Astrocyte (in vitro differentiated cells and primary cell): ENCODE measurements at regions not wholly inside any gene's neighbourhood (a gene's known extent, or its start where the extent isn't known, plus 50 kb on each side); places are given as distances from the start of the nearest gene placed in this dataset.

Experiments
- DNase-seq: peaks from one replicate; pipeline ENCODE4 v3.0.0-alpha.2; 2010; ENCODE audit warnings: low read depth
- FAIRE-seq: peaks from 2 replicates; lab custom pipeline; 2011; peaks lifted over from hg19 to GRCh38; lab: Jason Lieb, UNC
- H2AFZ ChIP-seq: 2 replicates; pipeline ENCODE4 v1.6.0; 2012; ENCODE audit warnings: low read depth, low read length, inconsistent platforms
- H3K27ac ChIP-seq: 2 replicates; pipeline ENCODE4 v1.5.1; 2011; ENCODE audit warnings: low read depth, low read length, inconsistent platforms
- H3K27me3 ChIP-seq: 2 replicates; pipeline ENCODE4 v1.6.0; 2011; ENCODE audit warnings: low read length, inconsistent platforms; ENCODE audit not compliant: insufficient read depth
- H3K36me3 ChIP-seq: 2 replicates; pipeline ENCODE4 v1.5.1; 2011; ENCODE audit warnings: low read length, inconsistent platforms; ENCODE audit not compliant: insufficient read depth
- H3K4me1 ChIP-seq: 2 replicates; pipeline ENCODE4 v1.5.1; 2011; ENCODE audit warnings: low read length, inconsistent platforms; ENCODE audit not compliant: insufficient read depth
- H3K4me2 ChIP-seq: 2 replicates; pipeline ENCODE4 v1.6.0; 2012; ENCODE audit warnings: low read length, inconsistent platforms
- H3K4me3 ChIP-seq: 2 replicates; pipeline ENCODE4 v1.5.1; 2011; ENCODE audit warnings: low read depth, mild to moderate bottlenecking, low read length, inconsistent platforms; ENCODE audit not compliant: insufficient read depth
- H3K79me2 ChIP-seq: 2 replicates; pipeline ENCODE4 v1.6.0; 2012; ENCODE audit warnings: mild to moderate bottlenecking, low read length, inconsistent platforms; ENCODE audit not compliant: insufficient read depth
- H3K9ac ChIP-seq: 2 replicates; pipeline ENCODE4 v1.6.0; 2012; ENCODE audit warnings: mild to moderate bottlenecking, low read length, inconsistent platforms
- H3K9me3 ChIP-seq: 2 replicates; pipeline ENCODE4 v1.5.1; 2012; ENCODE audit warnings: low read depth, mild to moderate bottlenecking, low read length, inconsistent platforms; ENCODE audit not compliant: insufficient read depth
- H4K20me1 ChIP-seq: 2 replicates; pipeline ENCODE4 v1.6.0; 2012; ENCODE audit warnings: low read length, inconsistent platforms; ENCODE audit not compliant: insufficient read depth
- H3K27ac Mint-ChIP-seq: one replicate; pipeline ENCODE4 v1.8.0; 2021; ENCODE audit warnings: mild to moderate bottlenecking, mixed read lengths; ENCODE audit not compliant: unreplicated experiment
- H3K27me3 Mint-ChIP-seq: one replicate; pipeline ENCODE4 v1.8.0; 2021; ENCODE audit warnings: low read depth, mixed read lengths; ENCODE audit not compliant: unreplicated experiment
- H3K36me3 Mint-ChIP-seq: one replicate; pipeline ENCODE4 v1.8.0; 2021; ENCODE audit warnings: low read depth, mixed read lengths; ENCODE audit not compliant: unreplicated experiment
- H3K4me1 Mint-ChIP-seq: one replicate; pipeline ENCODE4 v1.8.0; 2021; ENCODE audit warnings: low read depth, mixed read lengths; ENCODE audit not compliant: unreplicated experiment
- H3K4me3 Mint-ChIP-seq: one replicate; pipeline ENCODE4 v1.8.0; 2021; ENCODE audit warnings: mild to moderate bottlenecking, moderate library complexity, mixed read lengths; ENCODE audit not compliant: unreplicated experiment
- H3K9me3 Mint-ChIP-seq: one replicate; pipeline ENCODE4 v1.8.0; 2021; ENCODE audit warnings: mild to moderate bottlenecking, mixed read lengths; ENCODE audit not compliant: unreplicated experiment
- CTCF ChIP-seq: IDR thresholded peaks from 2 replicates; pipeline ENCODE4 v1.5.1; 2011; ENCODE audit warnings: low read depth, mild to moderate bottlenecking, inconsistent platforms, low read length, moderate library complexity; ENCODE audit not compliant: insufficient read depth
- EZH2 ChIP-seq: IDR thresholded peaks from 2 replicates; pipeline ENCODE4 v1.6.1; 2012; ENCODE audit warnings: mild to moderate bottlenecking, low read length, inconsistent platforms; ENCODE audit not compliant: insufficient read depth

GRCh38 chr1:106986603-106987002 lies 69.9 kb upstream of the PRMT6 start:
- TF ChIP-seq CTCF (no peak), EZH2 (no peak)
- DNase-seq (no peak), FAIRE-seq (no peak)
- H3K4me2 ChIP-seq = no peak overlapping the region
- no peak overlapping the region for H3K9ac ChIP-seq
- H3K27ac ChIP-seq = no peak overlapping the region
- no peak overlapping the region for H3K4me3 ChIP-seq
- Mint-ChIP-seq H3K27ac (no peak overlapping the region), H3K9me3 (no peaks in the 10 kb centered on the region), H3K4me1 (peaks cover 5% of the 10 kb centered on the region), H3K27me3 (no peaks in the 10 kb centered on the region), H3K36me3 (no peaks in the 10 kb centered on the region), H3K4me3 (no peak overlapping the region)
- H4K20me1 ChIP-seq = no peaks in the 10 kb centered on the region
- no peaks in the 10 kb centered on the region for H3K9me3 ChIP-seq
- H3K4me1 ChIP-seq = no peaks in the 10 kb centered on the region
- no peaks in the 10 kb centered on the region for H3K27me3 ChIP-seq
- H2AFZ ChIP-seq = no peak overlapping the region
- H3K36me3 ChIP-seq = no peaks in the 10 kb centered on the region
- no peaks in the 10 kb centered on the region for H3K79me2 ChIP-seq

GRCh38 chr1:106995970-106996369 lies 60.5 kb upstream of the PRMT6 start:
- Histone ChIP-seq H3K36me3 (no peaks in the 10 kb centered on the region), H3K4me2 (no peak overlapping the region), H3K9ac (no peak overlapping the region), H3K79me2 (no peaks in the 10 kb centered on the region), H3K4me1 (no peaks in the 10 kb centered on the region), H4K20me1 (no peaks in the 10 kb centered on the region), H3K4me3 (no peak overlapping the region), H2AFZ (no peak overlapping the region), H3K27me3 (no peaks in the 10 kb centered on the region), H3K27ac (no peak overlapping the region), H3K9me3 (no peaks in the 10 kb centered on the region)
- TF ChIP-seq EZH2 = no peak
- no peak for TF ChIP-seq CTCF
- Mint-ChIP-seq H3K4me1 (no peaks in the 10 kb centered on the region), H3K36me3 (no peaks in the 10 kb centered on the region), H3K9me3 (peaks cover 2% of the 10 kb centered on the region), H3K27ac (no peak overlapping the region), H3K4me3 (no peak overlapping the region), H3K27me3 (no peaks in the 10 kb centered on the region)
- DNase-seq (no peak), FAIRE-seq (no peak)

GRCh38 chr1:106998431-106999002 lies 58.0 kb upstream of the PRMT6 start:
- DNase-seq (no peak), FAIRE-seq (no peak)
- no peak overlapping the region for H2AFZ ChIP-seq
- no peaks in the 10 kb centered on the region for H4K20me1 ChIP-seq
- H3K36me3 ChIP-seq = no peaks in the 10 kb centered on the region
- H3K27me3 Mint-ChIP-seq = no peaks in the 10 kb centered on the region
- H3K36me3 Mint-ChIP-seq = no peaks in the 10 kb centered on the region
- peaks cover 2% of the 10 kb centered on the region for H3K9me3 Mint-ChIP-seq
- no peak overlapping the region for H3K4me3 Mint-ChIP-seq
- H3K4me1 Mint-ChIP-seq = no peaks in the 10 kb centered on the region
- H3K79me2 ChIP-seq = no peaks in the 10 kb centered on the region
- no peak overlapping the region for H3K27ac Mint-ChIP-seq
- no peak overlapping the region for H3K4me3 ChIP-seq
- no peak overlapping the region for H3K9ac ChIP-seq
- TF ChIP-seq CTCF (no peak), EZH2 (no peak)
- no peaks in the 10 kb centered on the region for H3K9me3 ChIP-seq
- H3K27me3 ChIP-seq = no peaks in the 10 kb centered on the region
- no peak overlapping the region for H3K4me2 ChIP-seq
- no peak overlapping the region for H3K27ac ChIP-seq
- no peaks in the 10 kb centered on the region for H3K4me1 ChIP-seq
